Activated CD4-positive, alpha-beta T cell treated with anti-CD3 and anti-CD28 coated beads, Interleukin-2, amount 10 ng/mL, durations not matched to agents 7 days and 5 days (primary cell): ENCODE measurements at regions not wholly inside any gene's neighbourhood (a gene's known extent, or its start where the extent isn't known, plus 50 kb on each side); places are given as distances from the start of the nearest gene placed in this dataset.
"Not testable (repeated sequence)": the region's sequence is repeated elsewhere in the genome, so short reads cannot be mapped to it uniquely, and the experiment has no call there.

ENCODE experiments used
- CTCF ChIA-PET: fragments of 350-600 bp; sonication (Branson Sonifier 250); formaldehyde crosslinking; loops from one replicate; lab custom pipeline; 2021; ENCODE audit warnings: antibody characterized with exemption; lab: Charles Lee
- POLR2A ChIA-PET: fragments of 350-600 bp; sonication (Branson Sonifier 250); formaldehyde crosslinking; loops from one replicate; lab custom pipeline; 2021; ENCODE audit warnings: antibody characterized with exemption; lab: Charles Lee
- DNase-seq: peaks from one replicate; pipeline ENCODE4 v3.0.0-alpha.2; 2020
- H3K27ac Mint-ChIP-seq: one replicate; pipeline ENCODE4 v1.8.0; 2021; ENCODE audit warnings: mild to moderate bottlenecking, moderate library complexity, mixed read lengths
- H3K27me3 Mint-ChIP-seq: one replicate; pipeline ENCODE4 v1.8.0; 2021; ENCODE audit warnings: mixed read lengths
- H3K36me3 Mint-ChIP-seq: one replicate; pipeline ENCODE4 v1.8.0; 2021; ENCODE audit warnings: low read depth, mixed read lengths
- H3K4me1 Mint-ChIP-seq: one replicate; pipeline ENCODE4 v1.8.0; 2021; ENCODE audit warnings: mixed read lengths
- H3K4me3 Mint-ChIP-seq: one replicate; pipeline ENCODE4 v1.8.0; 2021; ENCODE audit warnings: mild to moderate bottlenecking, moderate library complexity, mixed read lengths
- H3K9me3 Mint-ChIP-seq: one replicate; pipeline ENCODE4 v1.8.0; 2021; ENCODE audit warnings: mixed read lengths

- no peak for DNase-seq
- H3K27me3 Mint-ChIP-seq, result no peaks in the 10 kb centered on the region
- ChIA-PET CTCF (no interaction called here), POLR2A (no interaction called here)
- H3K4me1 Mint-ChIP-seq, result peaks cover 5% of the 10 kb centered on the region
- H3K9me3 Mint-ChIP-seq, result no peaks in the 10 kb centered on the region
- H3K27ac Mint-ChIP-seq, result no peak overlapping the region
- H3K36me3 Mint-ChIP-seq, result no peaks in the 10 kb centered on the region
- H3K4me3 Mint-ChIP-seq, result no peak overlapping the region
Observed at GRCh38 chr11:69213964-69214363, 58.2 kb downstream of the SMIM38 start.

GRCh38 chr11:69215216-69215615 lies 59.5 kb downstream of the SMIM38 start:
- ChIA-PET POLR2A (no interaction called here), CTCF (no interaction called here)
- peaks cover 5% of the 10 kb centered on the region for H3K4me1 Mint-ChIP-seq
- no peak overlapping the region for H3K4me3 Mint-ChIP-seq
- no peaks in the 10 kb centered on the region for H3K27me3 Mint-ChIP-seq
- H3K36me3 Mint-ChIP-seq, result no peaks in the 10 kb centered on the region
- DNase-seq, result no peak
- no peak overlapping the region for H3K27ac Mint-ChIP-seq
- no peaks in the 10 kb centered on the region for H3K9me3 Mint-ChIP-seq

GRCh38 chr11:69215784-69216415 lies 60.2 kb downstream of the SMIM38 start:
- DNase-seq, result no peak
- CTCF ChIA-PET, result no interaction called here
- H3K27ac Mint-ChIP-seq, result no peak overlapping the region
- POLR2A ChIA-PET, result no interaction called here
- H3K4me1 Mint-ChIP-seq, result peaks cover 5% of the 10 kb centered on the region
- no peaks in the 10 kb centered on the region for H3K27me3 Mint-ChIP-seq
- no peak overlapping the region for H3K4me3 Mint-ChIP-seq
- no peaks in the 10 kb centered on the region for H3K9me3 Mint-ChIP-seq
- no peaks in the 10 kb centered on the region for H3K36me3 Mint-ChIP-seq

GRCh38 chr11:69216647-69217051 lies 60.9 kb downstream of the SMIM38 start:
- POLR2A ChIA-PET, result no interaction called here
- H3K36me3 Mint-ChIP-seq, result no peaks in the 10 kb centered on the region
- CTCF ChIA-PET, result no interaction called here
- H3K4me1 Mint-ChIP-seq, result peaks cover 5% of the 10 kb centered on the region
- no peak overlapping the region for H3K4me3 Mint-ChIP-seq
- no peak overlapping the region for H3K27ac Mint-ChIP-seq
- DNase-seq, result no peak
- H3K27me3 Mint-ChIP-seq, result no peaks in the 10 kb centered on the region
- no peaks in the 10 kb centered on the region for H3K9me3 Mint-ChIP-seq

DNA sequence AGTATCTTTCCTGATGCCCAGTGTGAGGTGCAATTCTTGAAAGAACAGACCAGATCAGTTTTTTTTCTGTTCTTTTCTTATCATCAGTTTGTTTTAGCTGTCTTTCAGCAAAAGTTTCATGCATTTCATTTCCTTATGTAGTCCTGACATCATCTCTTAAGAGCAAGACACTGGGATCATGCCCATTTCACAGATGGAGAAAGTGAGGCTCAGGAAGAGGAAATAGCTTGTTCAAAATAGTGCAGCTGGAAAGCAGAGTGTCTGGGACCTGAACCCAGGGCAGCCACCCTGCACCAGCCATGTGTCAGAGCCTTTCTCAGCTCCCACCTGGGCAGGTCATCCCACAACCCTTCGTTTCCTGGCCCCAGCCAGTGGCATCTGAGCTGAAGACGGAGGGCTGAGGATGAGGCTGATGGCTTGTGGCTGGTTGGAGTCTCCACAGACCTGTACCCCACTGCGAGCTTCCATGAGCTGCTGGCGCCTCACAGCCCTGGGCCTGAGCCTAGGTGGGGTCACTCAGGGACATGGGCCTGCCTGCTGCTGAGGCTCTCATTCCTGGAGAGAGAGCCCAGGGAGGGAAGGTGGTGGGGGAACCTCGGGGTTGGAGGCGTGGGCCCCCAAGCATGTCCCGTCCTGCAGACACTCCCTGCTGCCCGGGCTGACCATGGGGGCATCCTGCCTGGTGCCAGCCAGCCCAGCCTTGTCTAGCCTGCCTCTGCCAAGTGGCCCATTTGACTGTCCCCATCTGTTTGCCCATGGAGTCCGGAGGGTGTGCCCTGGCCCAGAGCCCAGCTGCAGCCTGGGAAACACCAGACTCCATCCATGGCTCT lies 61.8 kb downstream of the SMIM38 start:
- POLR2A ChIA-PET, result no interaction called here

GRCh38 chr11:69218271-69218682 lies 62.5 kb downstream of the SMIM38 start:
- CTCF ChIA-PET, result interaction anchor here (0.6 to 1.0 kb wide), 2 partner anchors 43 to 274 kb away, joined by 3 read pairs; no protein-coding TSS in a partner anchor
- no peak overlapping the region for H3K27ac Mint-ChIP-seq
- peaks cover 3% of the 10 kb centered on the region for H3K27me3 Mint-ChIP-seq
- peaks cover 5% of the 10 kb centered on the region for H3K4me1 Mint-ChIP-seq
- no peak overlapping the region for H3K4me3 Mint-ChIP-seq
- no peaks in the 10 kb centered on the region for H3K36me3 Mint-ChIP-seq
- no peak for DNase-seq
- POLR2A ChIA-PET, result no interaction called here
- no peaks in the 10 kb centered on the region for H3K9me3 Mint-ChIP-seq

More for the DNA sequence above, 61.8 kb downstream of the SMIM38 start:
- peaks cover 5% of the 10 kb centered on the region for H3K4me1 Mint-ChIP-seq
- H3K27me3 Mint-ChIP-seq, result no peaks in the 10 kb centered on the region
- no peaks in the 10 kb centered on the region for H3K9me3 Mint-ChIP-seq
- H3K4me3 Mint-ChIP-seq, result no peak overlapping the region
- no peak overlapping the region for H3K27ac Mint-ChIP-seq
- DNase-seq, result no peak
- CTCF ChIA-PET, result interaction anchor here (0.6 to 1.0 kb wide), 3 partner anchors 42 to 273 kb away, joined by 3 to 4 read pairs (median 3); no protein-coding TSS in a partner anchor
- H3K36me3 Mint-ChIP-seq, result no peaks in the 10 kb centered on the region

- Mint-ChIP-seq H3K36me3 (no peaks in the 10 kb centered on the region), H3K27me3 (peaks cover 7% of the 10 kb centered on the region), H3K27ac (no peak overlapping the region), H3K4me3 (no peak overlapping the region), H3K4me1 (no peaks in the 10 kb centered on the region), H3K9me3 (no peaks in the 10 kb centered on the region)
- CTCF ChIA-PET, result no interaction called here
- POLR2A ChIA-PET, result no interaction called here
- no peak for DNase-seq
Observed at GRCh38 chr11:69218946-69219720, 63.4 kb downstream of the SMIM38 start.

DNA sequence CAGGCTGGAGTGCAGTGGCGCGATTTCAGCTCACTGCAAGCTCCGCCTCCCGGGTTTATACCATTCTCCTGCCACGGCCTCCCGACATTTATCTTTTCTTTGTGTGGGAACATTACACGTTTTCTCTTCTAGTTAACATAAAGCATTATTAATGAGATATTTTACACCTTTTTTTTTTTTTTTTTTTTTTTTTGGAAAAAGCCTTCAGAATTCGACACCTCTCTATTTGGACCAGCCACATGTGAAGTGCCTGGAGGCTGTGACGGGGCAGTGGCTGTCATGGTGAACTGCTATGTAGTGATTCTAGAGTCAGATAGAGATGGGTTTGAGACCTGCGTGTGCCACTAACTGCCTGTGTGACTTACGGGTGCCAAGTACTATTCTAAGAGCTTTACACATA lies 64.3 kb downstream of the SMIM38 start:
- no peak overlapping the region for H3K4me3 Mint-ChIP-seq
- peaks cover 12% of the 10 kb centered on the region for H3K27me3 Mint-ChIP-seq
- no peaks in the 10 kb centered on the region for H3K36me3 Mint-ChIP-seq
- H3K27ac Mint-ChIP-seq, result no peak overlapping the region
- ChIA-PET CTCF (interaction anchor here (0.5 kb wide), 1 partner anchor 735 kb away, joined by 3 read pairs; no protein-coding TSS in a partner anchor), POLR2A (no interaction called here)
- peaks cover 4% of the 10 kb centered on the region for H3K9me3 Mint-ChIP-seq
- no peak for DNase-seq
- H3K4me1 Mint-ChIP-seq, result no peaks in the 10 kb centered on the region

GRCh38 chr11:69220561-69221051 lies 64.9 kb downstream of the SMIM38 start:
- Mint-ChIP-seq H3K9me3 (peaks cover 5% of the 10 kb centered on the region), H3K27me3 (peaks cover 18% of the 10 kb centered on the region), H3K27ac (no peak overlapping the region), H3K4me3 (no peak overlapping the region), H3K36me3 (no peaks in the 10 kb centered on the region), H3K4me1 (no peaks in the 10 kb centered on the region)
- CTCF ChIA-PET, result interaction anchor here (0.5 kb wide), 1 partner anchor 735 kb away, joined by 3 read pairs; no protein-coding TSS in a partner anchor
- DNase-seq, result no peak
- POLR2A ChIA-PET, result no interaction called here

- H3K36me3 Mint-ChIP-seq, result no peaks in the 10 kb centered on the region
- H3K27ac Mint-ChIP-seq, result no peak overlapping the region
- H3K9me3 Mint-ChIP-seq, result peaks cover 5% of the 10 kb centered on the region
- CTCF ChIA-PET, result no interaction called here
- no peaks in the 10 kb centered on the region for H3K4me1 Mint-ChIP-seq
- no peak overlapping the region for H3K4me3 Mint-ChIP-seq
- peaks cover 23% of the 10 kb centered on the region for H3K27me3 Mint-ChIP-seq
- POLR2A ChIA-PET, result no interaction called here
- no peak for DNase-seq
Observed at GRCh38 chr11:69221086-69221485, 65.4 kb downstream of the SMIM38 start.

DNA sequence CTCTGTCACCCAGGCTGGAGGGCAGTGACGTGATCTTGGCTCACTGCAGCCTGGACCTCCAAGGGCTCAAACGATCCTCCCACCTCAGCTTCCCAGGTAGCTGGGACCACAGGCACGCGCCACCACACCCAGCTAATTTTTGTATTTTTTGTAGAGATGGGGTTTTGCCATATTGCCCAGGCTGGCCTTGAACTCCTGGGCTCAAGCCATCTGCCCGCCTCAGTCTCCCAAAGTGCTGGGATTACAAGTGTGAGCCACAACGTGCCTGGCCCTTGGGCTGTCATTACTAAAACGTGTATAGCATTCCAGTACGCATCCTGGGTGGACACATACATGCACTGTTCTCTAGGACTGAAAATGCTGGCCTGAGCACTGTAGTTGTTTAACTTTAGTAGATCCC lies 65.9 kb downstream of the SMIM38 start:
- CTCF ChIA-PET, result not testable (repeated sequence)

GRCh38 chr11:69227271-69227670 lies 66.7 kb upstream of the MYEOV start:
- Mint-ChIP-seq H3K4me1 (no peaks in the 10 kb centered on the region), H3K27ac (no peak overlapping the region), H3K27me3 (peaks cover 36% of the 10 kb centered on the region), H3K9me3 (peaks cover 5% of the 10 kb centered on the region), H3K36me3 (no peaks in the 10 kb centered on the region), H3K4me3 (no peak overlapping the region)
- ChIA-PET CTCF (no interaction called here), POLR2A (no interaction called here)
- no peak for DNase-seq

More for the DNA sequence above, 65.9 kb downstream of the SMIM38 start:
- POLR2A ChIA-PET, H3K9me3 Mint-ChIP-seq, H3K4me3 Mint-ChIP-seq, H3K27ac Mint-ChIP-seq, H3K4me1 Mint-ChIP-seq, H3K36me3 Mint-ChIP-seq, DNase-seq: not testable (repeated sequence)
- peaks cover 28% of the 10 kb centered on the region for H3K27me3 Mint-ChIP-seq
